ENCODE measurements at regions not wholly inside any gene's neighbourhood (a gene's known extent, or its start where the extent isn't known, plus 50 kb on each side); places are given as distances from the start of the nearest gene placed in this dataset.

- no peak overlapping the region for H3K27ac ChIP-seq
Measured at GRCh38 chr2:128399690-128400291, 81.1 kb upstream of the HS6ST1 start.

GRCh38 chr2:128401680-128402079, 83.0 kb upstream of the HS6ST1 start:
- Histone ChIP-seq H3K9me3 (no peaks in the 10 kb centered on the region), H3K36me3 (no peaks in the 10 kb centered on the region), H3K27me3 (no peaks in the 10 kb centered on the region), H3K4me1 (ENCODE audit: insufficient read depth) (no peaks in the 10 kb centered on the region), H3K27ac (no peak overlapping the region), H3K4me3 (no peak overlapping the region)
- intact Hi-C loops (cut with DNase I), result no loop called here
- 96 to 99% (median 97%) methylated on average over 8 of the region's 8 CpGs for WGBS, 3 donors
- no peak for TF ChIP-seq CTCF (IDR thresholded peaks at IDR 0.05)
- no peak for TF ChIP-seq POLR2A (IDR thresholded peaks at IDR 0.05)
- TF ChIP-seq EP300 (IDR thresholded peaks at IDR 0.05), result no peak
- no peak for DNase-seq

More at GRCh38 chr2:128399690-128400291, 81.1 kb upstream of the HS6ST1 start:
- no peak for TF ChIP-seq CTCF (IDR thresholded peaks at IDR 0.05)
- no peak for TF ChIP-seq POLR2A (IDR thresholded peaks at IDR 0.05)
- TF ChIP-seq EP300 (IDR thresholded peaks at IDR 0.05), result no peak
- WGBS, 3 donors, result 58 to 60% (median 60%) methylated on average over 5 of the region's 5 CpGs
- no peaks in the 10 kb centered on the region for H3K27me3 ChIP-seq
- H3K36me3 ChIP-seq, result no peaks in the 10 kb centered on the region
- no peak overlapping the region for H3K4me3 ChIP-seq
- no peaks in the 10 kb centered on the region for H3K4me1 ChIP-seq (ENCODE audit: insufficient read depth)
- DNase-seq, result no peak
- intact Hi-C loops (cut with DNase I), result no loop called here
- no peaks in the 10 kb centered on the region for H3K9me3 ChIP-seq

- intact Hi-C loops (cut with DNase I), result no loop called here
- DNase-seq, result no peak
- H3K36me3 ChIP-seq, result no peaks in the 10 kb centered on the region
- no peaks in the 10 kb centered on the region for H3K4me1 ChIP-seq (ENCODE audit: insufficient read depth)
- H3K27me3 ChIP-seq, result no peaks in the 10 kb centered on the region
- WGBS, 3 donors, result 84 to 91% (median 85%) methylated on average over 13 of the region's 13 CpGs
- H3K27ac ChIP-seq, result no peak overlapping the region
- no peak overlapping the region for H3K4me3 ChIP-seq
- no peaks in the 10 kb centered on the region for H3K9me3 ChIP-seq
- TF ChIP-seq CTCF (IDR thresholded peaks at IDR 0.05), result no peak
- TF ChIP-seq POLR2A (IDR thresholded peaks at IDR 0.05), result no peak
- no peak for TF ChIP-seq EP300 (IDR thresholded peaks at IDR 0.05)
Measured at GRCh38 chr2:128402911-128403670, 84.4 kb upstream of the HS6ST1 start.

GRCh38 chr2:128403814-128404708, 85.4 kb upstream of the HS6ST1 start:
- Histone ChIP-seq H3K4me3 (no peak overlapping the region), H3K36me3 (no peaks in the 10 kb centered on the region), H3K9me3 (no peaks in the 10 kb centered on the region), H3K4me1 (ENCODE audit: insufficient read depth) (no peaks in the 10 kb centered on the region), H3K27me3 (no peaks in the 10 kb centered on the region), H3K27ac (no peak overlapping the region)
- WGBS, 3 donors, result 86 to 91% (median 91%) methylated on average over 5 of the region's 5 CpGs
- intact Hi-C loops (cut with DNase I), result no loop called here
- DNase-seq, result no peak
- TF ChIP-seq POLR2A (IDR thresholded peaks at IDR 0.05), result no peak
- no peak for TF ChIP-seq CTCF (IDR thresholded peaks at IDR 0.05)
- no peak for TF ChIP-seq EP300 (IDR thresholded peaks at IDR 0.05)

Data from ovary (tissue), 7 donors.